Uterus (tissue), 2 donors: ENCODE measurements at regions not wholly inside any gene's neighbourhood (a gene's known extent, or its start where the extent isn't known, plus 50 kb on each side); places are given as distances from the start of the nearest gene placed in this dataset.

ENCODE experiments used
- POLR2A ChIP-seq, 2 donors: fragments of 450-650 bp; IDR thresholded peaks; one replicate each; pipeline ENCODE4 v1.6.1; 2016; ENCODE audit warnings: antibody characterized with exemption in 2 of 2, mild to moderate bottlenecking in 1 of 2, moderate library complexity in 1 of 2
- TF ChIP-seq, protein P1 (sequence below), 4 experiments: fragments of 200-600 bp in 2 of 4; fragments of 450-650 bp in 2 of 4; sonication (generic) in 2 of 4; IDR thresholded peaks; one replicate each; pipeline ENCODE4 v1.5.1; 2016 to 2019; ENCODE audit warnings: antibody characterized with exemption in 4 of 4, mild to moderate bottlenecking in 2 of 4, moderate library complexity in 1 of 4

GRCh38 chr20:39107741-39108140, 145.6 kb downstream of the DHX35 start:
- TF ChIP-seq, protein P1, sequence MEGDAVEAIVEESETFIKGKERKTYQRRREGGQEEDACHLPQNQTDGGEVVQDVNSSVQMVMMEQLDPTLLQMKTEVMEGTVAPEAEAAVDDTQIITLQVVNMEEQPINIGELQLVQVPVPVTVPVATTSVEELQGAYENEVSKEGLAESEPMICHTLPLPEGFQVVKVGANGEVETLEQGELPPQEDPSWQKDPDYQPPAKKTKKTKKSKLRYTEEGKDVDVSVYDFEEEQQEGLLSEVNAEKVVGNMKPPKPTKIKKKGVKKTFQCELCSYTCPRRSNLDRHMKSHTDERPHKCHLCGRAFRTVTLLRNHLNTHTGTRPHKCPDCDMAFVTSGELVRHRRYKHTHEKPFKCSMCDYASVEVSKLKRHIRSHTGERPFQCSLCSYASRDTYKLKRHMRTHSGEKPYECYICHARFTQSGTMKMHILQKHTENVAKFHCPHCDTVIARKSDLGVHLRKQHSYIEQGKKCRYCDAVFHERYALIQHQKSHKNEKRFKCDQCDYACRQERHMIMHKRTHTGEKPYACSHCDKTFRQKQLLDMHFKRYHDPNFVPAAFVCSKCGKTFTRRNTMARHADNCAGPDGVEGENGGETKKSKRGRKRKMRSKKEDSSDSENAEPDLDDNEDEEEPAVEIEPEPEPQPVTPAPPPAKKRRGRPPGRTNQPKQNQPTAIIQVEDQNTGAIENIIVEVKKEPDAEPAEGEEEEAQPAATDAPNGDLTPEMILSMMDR (IDR thresholded peaks at IDR 0.05), result no peak
- TF ChIP-seq POLR2A (IDR thresholded peaks at IDR 0.05), result no peak
